ENCODE measurements at regions not wholly inside any gene's neighbourhood (a gene's known extent, or its start where the extent isn't known, plus 50 kb on each side); places are given as distances from the start of the nearest gene placed in this dataset.

GRCh38 chr11:134479206-134480135 is 67.4 kb upstream of the B3GAT1 start:
- no peak overlapping the region for H3K9ac ChIP-seq (ENCODE audit: extremely low read depth, insufficient read length, low read length)
- H3K9me3 ChIP-seq (ENCODE audit: control insufficient read depth, low read depth, low read length): no peaks in the 10 kb centered on the region
- no peak overlapping the region for H3K18ac ChIP-seq (ENCODE audit: insufficient read length, low read depth, low read length)
- H3K56ac ChIP-seq (ENCODE audit: insufficient read length, low read depth, low read length): no peak overlapping the region
- no peak overlapping the region for H3T11ph ChIP-seq (ENCODE audit: low read length)
- H3K9me3 Mint-ChIP-seq: no peaks in the 10 kb centered on the region; a peak in 1 of 5 replicates
- H3K4me1 ChIP-seq (ENCODE audit: insufficient read depth, low read length): peaks cover 6% of the 10 kb centered on the region; the same call in 1 of the 2 replicates
- H3K23ac ChIP-seq (ENCODE audit: insufficient read length, low read depth, low read length): no peak overlapping the region
- no peak overlapping the region for H2BK20ac ChIP-seq (ENCODE audit: low read depth, low read length, poor library complexity, severe bottlenecking)
- no CpG with 5 or more reads among the region's 21 CpGs for WGBS (ENCODE audit: extremely low coverage, insufficient read length, low lambda C conversion rate)
- no peak overlapping the region for H4K91ac ChIP-seq (ENCODE audit: insufficient read length, low read depth, low read length)
- 0 out of 2 replicates have a peak overlapping the region, but pooled peaks have one; percentile 58 for H3K14ac ChIP-seq (ENCODE audit: insufficient read depth, low read length)
- no peak overlapping the region for H2BK5ac ChIP-seq (ENCODE audit: insufficient read length, low read length)
- H3K27me3 ChIP-seq (ENCODE audit: insufficient read depth, low read length): no peaks in the 10 kb centered on the region; the same call in 1 of the 2 replicates
- no peak overlapping the region for H2BK12ac ChIP-seq (ENCODE audit: insufficient read length, low read depth, low read length)
- H3K79me1 ChIP-seq (ENCODE audit: insufficient read depth, low read depth, low read length, poor library complexity, severe bottlenecking): no peaks in the 10 kb centered on the region
- no peaks in the 10 kb centered on the region for H4K20me1 ChIP-seq (ENCODE audit: control insufficient read depth, insufficient read depth, insufficient read length)
- no peak overlapping the region for H3K4ac ChIP-seq (ENCODE audit: low read depth, low read length)
- H3K79me2 ChIP-seq (ENCODE audit: insufficient read depth, low read length): no peaks in the 10 kb centered on the region
- H4K8ac ChIP-seq (replicated peaks; ENCODE audit: insufficient read length, low read depth, low read length): no peak overlapping the region
- no peak overlapping the region for H4K5ac ChIP-seq (ENCODE audit: insufficient read length, low read depth, low read length)
- peaks cover 36% of the 10 kb centered on the region for H3K27me3 Mint-ChIP-seq (ENCODE audit: low read depth)
- H3K27ac ChIP-seq (ENCODE audit: insufficient read length, low read depth, low read length): no peak overlapping the region
- no peak for TF ChIP-seq CTCF (conservative IDR thresholded peaks at IDR 0.05)
- no peak overlapping the region for H2BK120ac ChIP-seq (ENCODE audit: low read depth, low read length, poor library complexity, severe bottlenecking)
- H3K4me1 Mint-ChIP-seq: peaks cover 28 to 35% of the 10 kb centered on the region in 2 experiments
- no peak overlapping the region for H2BK15ac ChIP-seq (ENCODE audit: low read depth, low read length)
- H3K23me2 ChIP-seq (ENCODE audit: insufficient read length, low read depth, low read length, poor library complexity, severe bottlenecking): no peaks in the 10 kb centered on the region
- no peak overlapping the region for H3K27ac Mint-ChIP-seq
- no peaks in the 10 kb centered on the region for H3K36me3 Mint-ChIP-seq (ENCODE audit: insufficient read depth in 1 of 3, low read depth in 3 of 3)
- no peak overlapping the region for H2AFZ ChIP-seq (ENCODE audit: low read length)
- no peak overlapping the region for H2AK5ac ChIP-seq (ENCODE audit: insufficient read length, low read length)
- H3K4me2 ChIP-seq (ENCODE audit: insufficient read depth, insufficient read length, low read length): no peak overlapping the region
- peak; percentile 28 for DNase-seq
- no peak overlapping the region for H3K4me3 Mint-ChIP-seq
